Panc1 (cell line): ENCODE measurements at regions not wholly inside any gene's neighbourhood (a gene's known extent, or its start where the extent isn't known, plus 50 kb on each side); places are given as distances from the start of the nearest gene placed in this dataset.

Experiments
- CTCF ChIP-seq: fragments of 450-650 bp; IDR thresholded peaks from 2 replicates; pipeline ENCODE4 v1.5.1; 2017; ENCODE audit warnings: mild to moderate bottlenecking
- POLR2AphosphoS5 ChIP-seq: IDR thresholded peaks from 2 replicates; pipeline ENCODE4 v1.6.1; 2012; ENCODE audit warnings: mild to moderate bottlenecking, low read depth, low read length, moderate library complexity
- REST ChIP-seq, 2 experiments: IDR thresholded peaks; 2 replicates each; pipeline ENCODE4 v1.6.1; 2011 to 2012; ENCODE audit warnings: low read depth in 2 of 2, control low read depth in 1 of 2, low read length in 1 of 2, mild to moderate bottlenecking in 1 of 2, moderate library complexity in 1 of 2; ENCODE audit not compliant: insufficient read depth in 1 of 2
- SIN3A ChIP-seq: IDR thresholded peaks from 2 replicates; pipeline ENCODE4 v1.6.1; 2012; ENCODE audit warnings: low read depth, mild to moderate bottlenecking, low read length, moderate library complexity, borderline replicate concordance; ENCODE audit not compliant: insufficient read depth
- TCF7L2 ChIP-seq: IDR thresholded peaks from 2 replicates; pipeline ENCODE4 v1.6.1; 2011; ENCODE audit warnings: mild to moderate bottlenecking, low read depth, low read length, inconsistent platforms

- TF ChIP-seq CTCF, result no peak
- no peak for TF ChIP-seq REST (IDR thresholded peaks at IDR 0.05; ENCODE audit: insufficient read depth in 1 of 2, low read depth in 2 of 2, low read length in 1 of 2)
- no peak for TF ChIP-seq SIN3A
- TF ChIP-seq POLR2AphosphoS5, result no peak
- TF ChIP-seq TCF7L2, result no peak
Measured at GRCh38 chr6:130314271-130314670, 51.5 kb upstream of the TMEM200A start.
